ENCODE measurements at regions not wholly inside any gene's neighbourhood (a gene's known extent, or its start where the extent isn't known, plus 50 kb on each side); places are given as distances from the start of the nearest gene placed in this dataset.

DNA sequence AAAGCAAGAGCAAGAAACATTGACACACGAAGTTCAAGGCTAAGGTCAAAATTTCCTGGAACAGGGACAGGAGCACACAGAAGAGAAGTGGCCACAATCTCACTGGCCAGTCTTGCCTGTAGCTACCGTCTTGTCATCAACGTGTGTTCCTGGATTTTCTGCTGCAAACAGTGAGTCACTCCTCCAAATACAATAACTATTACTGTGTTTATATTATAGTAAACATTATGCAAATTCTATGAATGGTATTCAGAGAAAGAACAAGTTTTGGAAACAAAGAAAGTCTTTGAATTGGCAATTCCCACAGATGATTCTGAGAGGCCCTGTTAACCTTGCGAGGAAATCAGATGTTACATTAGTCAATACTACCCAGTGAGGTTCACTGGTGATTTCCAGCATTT lies 220.5 kb downstream of the FAM43A start:
- TF ChIP-seq EZH2 (IDR thresholded peaks at IDR 0.05) (no peak), POLR2AphosphoS5 (IDR thresholded peaks at IDR 0.05; ENCODE audit: borderline replicate concordance, low read depth, low read length) (no peak)

Measured in SK-N-MC (cell line).